ENCODE measurements at regions not wholly inside any gene's neighbourhood (a gene's known extent, or its start where the extent isn't known, plus 50 kb on each side); places are given as distances from the start of the nearest gene placed in this dataset.

GRCh38 chr9:18056269-18056992 lies 417.5 kb upstream of the ADAMTSL1 start:
- no peak overlapping the region for H3K4me2 ChIP-seq (ENCODE audit: low read depth, low read length)
- H4K20me1 ChIP-seq (ENCODE audit: insufficient read depth, low read length): no peaks in the 10 kb centered on the region
- ChIA-PET CTCF (ENCODE audit: low intra/inter-chr PET ratio, low total read pairs) (no interaction called here), POLR2A (no interaction called here)
- intact Hi-C loops (cut with micrococcal nuclease; ENCODE audit: unreplicated experiment): no loop called here
- no peaks in the 10 kb centered on the region for H3K9me3 ChIP-seq (ENCODE audit: low read length)
- H3K27ac ChIP-seq (ENCODE audit: extremely low read length, insufficient read depth, low read length): no peak overlapping the region
- DNase-seq (ENCODE audit: low spot score): no peak
- no peaks in the 10 kb centered on the region for H3K36me3 ChIP-seq (replicated peaks in 1 of 2; ENCODE audit: control insufficient read depth in 1 of 2, insufficient read depth in 2 of 2, low read length in 2 of 2)
- H3K4me1 ChIP-seq (ENCODE audit: insufficient read depth, low read length): peaks cover 12% of the 10 kb centered on the region
- H2AFZ ChIP-seq (ENCODE audit: low read length): no peak overlapping the region
- H3K4me3 ChIP-seq (replicated peaks in 1 of 3; ENCODE audit: insufficient read depth in 1 of 3, low read depth in 2 of 3, low read length in 3 of 3): no peak overlapping the region
- in situ Hi-C loops (cut with HindIII; ENCODE audit: extremely low pct_ligation_motif_present, low pct_unique_long_range_greater_than_20kb): no loop called here
- H3K79me2 ChIP-seq (ENCODE audit: insufficient read depth, low read length): no peaks in the 10 kb centered on the region
- H3K27me3 ChIP-seq (ENCODE audit: control insufficient read depth in 1 of 2, insufficient read depth in 2 of 2, low read length in 2 of 2): no peaks in the 10 kb centered on the region
- no peak overlapping the region for H3K9ac ChIP-seq (ENCODE audit: insufficient read depth, low read depth, low read length)
- ATAC-seq: no peak
- WGBS (ENCODE audit: low lambda C conversion rate): 35% methylated on average over 7 of the region's 8 CpGs
- FAIRE-seq: no peak
- no TSS peak for BruUV-seq (replicated peaks)
- no peak for TF ChIP-seq ZNF710 (CRISPR knock-in tag; IDR thresholded peaks at IDR 0.05; ENCODE audit: borderline replicate concordance)
- TF ChIP-seq NAIF1 (CRISPR knock-in tag; IDR thresholded peaks at IDR 0.05; ENCODE audit: borderline replicate concordance): no peak
- TF ChIP-seq NFYB (CRISPR knock-in tag; IDR thresholded peaks at IDR 0.05): no peak
- TF ChIP-seq ZNF816 (CRISPR knock-in tag; IDR thresholded peaks at IDR 0.05; ENCODE audit: borderline replicate concordance): no peak
- TF ChIP-seq SMYD3 (CRISPR knock-in tag; IDR thresholded peaks at IDR 0.05): no peak
- no peak for TF ChIP-seq NFYC (CRISPR knock-in tag; IDR thresholded peaks at IDR 0.05)
- no peak for TF ChIP-seq ZNF496 (CRISPR knock-in tag; IDR thresholded peaks at IDR 0.05; ENCODE audit: insufficient replicate concordance)
- no peak for TF ChIP-seq AFF4 (CRISPR knock-in tag; IDR thresholded peaks at IDR 0.05)
- TF ChIP-seq EHMT2 (IDR thresholded peaks at IDR 0.05; ENCODE audit: borderline replicate concordance, low read depth, low read length): no peak
- TF ChIP-seq KDM5A (IDR thresholded peaks at IDR 0.05; ENCODE audit: borderline replicate concordance, low read length): no peak

Measured in HepG2 (cell line).